Ascending aorta (tissue), 2 donors: ENCODE measurements at regions not wholly inside any gene's neighbourhood (a gene's known extent, or its start where the extent isn't known, plus 50 kb on each side); places are given as distances from the start of the nearest gene placed in this dataset.

Experiments used
- DNase-seq, 2 donors: peaks; one replicate each; pipeline ENCODE4 v3.0.0-alpha.2; 2019; ENCODE audit warnings: low spot score in 2 of 2
- H3K27ac ChIP-seq, 2 donors: fragments of 200-600 bp; sonication (generic); one replicate each; pipeline ENCODE4 v1.5.1; 2016 to 2017; ENCODE audit warnings: mild to moderate bottlenecking in 1 of 2
- H3K27me3 ChIP-seq: fragments of 200-600 bp; sonication (generic); one replicate; pipeline ENCODE4 v1.5.1; 2017
- H3K36me3 ChIP-seq, 2 donors: fragments of 200-600 bp; sonication (generic); one replicate each; pipeline ENCODE4 v1.5.1; 2016
- H3K4me1 ChIP-seq, 2 donors: fragments of 200-600 bp; sonication (generic); one replicate each; pipeline ENCODE4 v1.5.1; 2016 to 2017; ENCODE audit warnings: mild to moderate bottlenecking in 1 of 2
- H3K4me3 ChIP-seq, 2 donors: fragments of 200-600 bp; sonication (generic); one replicate each; pipeline ENCODE4 v1.5.1; 2016 to 2017; ENCODE audit warnings: mild to moderate bottlenecking in 1 of 2
- H3K9me3 ChIP-seq, 2 donors: fragments of 200-600 bp; sonication (generic); one replicate each; pipeline ENCODE4 v1.5.1; 2016
- intact Hi-C: fragments of 100-400 bp; cut with DNase I; formaldehyde crosslinking; loops from one replicate; pipeline ENCODE4 v1.15.1; 2023
- TF ChIP-seq, protein P1 (sequence below), 3 experiments: fragments of 200-600 bp in 2 of 3; fragments of 450-650 bp in 1 of 3; sonication (generic) in 2 of 3; IDR thresholded peaks; one replicate each; pipeline ENCODE4 v1.5.1; 2016 to 2019; ENCODE audit warnings: antibody characterized with exemption in 3 of 3, mild to moderate bottlenecking in 1 of 3, moderate library complexity in 1 of 3

DNA sequence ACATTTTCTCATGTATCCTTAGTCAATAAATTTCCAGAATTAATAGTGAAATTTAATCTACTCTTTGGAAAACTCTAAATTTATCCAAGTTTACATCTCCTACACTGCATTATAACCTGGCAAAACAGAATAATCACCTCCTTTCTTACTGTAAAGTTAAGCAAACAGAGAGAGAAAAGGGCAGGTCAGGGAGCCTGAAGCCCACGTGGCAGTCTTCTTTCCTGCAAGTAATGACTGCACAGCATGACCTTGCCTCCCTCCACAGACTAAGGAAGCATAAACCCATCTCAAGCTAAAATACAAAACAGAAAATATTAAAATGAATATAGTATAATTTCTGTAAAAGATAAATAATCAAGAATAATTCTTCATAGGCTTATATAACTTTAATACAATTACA, 1153.0 kb downstream of the C4orf33 start:
- Histone ChIP-seq H3K9me3 (no peaks in the 10 kb centered on the region), H3K4me1 (no peaks in the 10 kb centered on the region), H3K27me3 (no peaks in the 10 kb centered on the region), H3K27ac (no peak overlapping the region), H3K4me3 (no peak overlapping the region), H3K36me3 (no peaks in the 10 kb centered on the region)
- no peak for DNase-seq
- TF ChIP-seq, protein P1, sequence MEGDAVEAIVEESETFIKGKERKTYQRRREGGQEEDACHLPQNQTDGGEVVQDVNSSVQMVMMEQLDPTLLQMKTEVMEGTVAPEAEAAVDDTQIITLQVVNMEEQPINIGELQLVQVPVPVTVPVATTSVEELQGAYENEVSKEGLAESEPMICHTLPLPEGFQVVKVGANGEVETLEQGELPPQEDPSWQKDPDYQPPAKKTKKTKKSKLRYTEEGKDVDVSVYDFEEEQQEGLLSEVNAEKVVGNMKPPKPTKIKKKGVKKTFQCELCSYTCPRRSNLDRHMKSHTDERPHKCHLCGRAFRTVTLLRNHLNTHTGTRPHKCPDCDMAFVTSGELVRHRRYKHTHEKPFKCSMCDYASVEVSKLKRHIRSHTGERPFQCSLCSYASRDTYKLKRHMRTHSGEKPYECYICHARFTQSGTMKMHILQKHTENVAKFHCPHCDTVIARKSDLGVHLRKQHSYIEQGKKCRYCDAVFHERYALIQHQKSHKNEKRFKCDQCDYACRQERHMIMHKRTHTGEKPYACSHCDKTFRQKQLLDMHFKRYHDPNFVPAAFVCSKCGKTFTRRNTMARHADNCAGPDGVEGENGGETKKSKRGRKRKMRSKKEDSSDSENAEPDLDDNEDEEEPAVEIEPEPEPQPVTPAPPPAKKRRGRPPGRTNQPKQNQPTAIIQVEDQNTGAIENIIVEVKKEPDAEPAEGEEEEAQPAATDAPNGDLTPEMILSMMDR (IDR thresholded peaks at IDR 0.05): no peak
- intact Hi-C loops: no loop called here

DNA sequence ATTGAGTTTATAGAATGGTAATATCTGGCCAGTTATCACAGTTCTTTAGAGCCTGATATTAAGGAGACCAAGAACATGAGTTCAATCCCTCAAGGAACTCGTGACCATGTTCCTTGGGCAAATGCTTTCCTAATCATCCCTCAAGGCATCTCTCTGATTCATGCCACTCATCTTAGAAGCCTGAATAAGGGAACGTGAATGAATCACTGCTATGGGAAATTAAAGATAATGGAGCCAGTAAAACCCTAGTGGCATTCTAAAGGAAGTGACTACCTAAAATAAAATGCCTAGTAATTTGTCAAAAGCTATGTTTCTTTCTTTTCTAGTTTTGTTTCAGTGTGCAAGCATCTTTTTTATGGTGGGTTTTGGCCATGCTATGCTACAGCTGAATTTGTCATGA, 1161.3 kb downstream of the C4orf33 start:
- Histone ChIP-seq H3K4me1 (no peaks in the 10 kb centered on the region), H3K27ac (no peak overlapping the region), H3K9me3 (no peaks in the 10 kb centered on the region), H3K36me3 (no peaks in the 10 kb centered on the region), H3K4me3 (no peak overlapping the region), H3K27me3 (no peaks in the 10 kb centered on the region)
- intact Hi-C loops: no loop called here
- TF ChIP-seq, protein P1 (IDR thresholded peaks at IDR 0.05): no peak
- no peak for DNase-seq

DNA sequence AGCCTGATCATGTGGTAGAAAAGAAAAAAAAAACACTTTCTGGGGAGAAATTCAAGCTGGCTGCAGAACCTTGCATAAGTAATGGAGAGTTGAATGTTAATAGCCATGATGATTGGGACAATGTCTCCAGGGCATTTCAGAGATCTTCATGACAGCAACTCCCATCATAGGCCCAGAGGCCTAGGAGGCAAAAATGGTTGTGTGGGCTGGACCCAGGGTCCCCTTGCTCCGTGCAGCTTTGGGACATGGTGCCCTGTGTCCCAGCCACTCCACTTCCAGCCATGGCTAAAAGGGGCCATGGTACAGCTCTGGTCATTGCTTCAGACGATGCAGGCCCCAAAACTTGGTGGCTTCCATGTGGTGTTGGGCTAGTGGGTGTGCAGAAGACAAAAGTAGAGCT, 1170.9 kb downstream of the C4orf33 start:
- Histone ChIP-seq H3K36me3 (no peaks in the 10 kb centered on the region), H3K9me3 (no peaks in the 10 kb centered on the region), H3K4me1 (no peaks in the 10 kb centered on the region), H3K4me3 (no peak overlapping the region), H3K27ac (no peak overlapping the region), H3K27me3 (no peaks in the 10 kb centered on the region)
- TF ChIP-seq, protein P1 (IDR thresholded peaks at IDR 0.05): no peak
- intact Hi-C loops: no loop called here
- no peak for DNase-seq

DNA sequence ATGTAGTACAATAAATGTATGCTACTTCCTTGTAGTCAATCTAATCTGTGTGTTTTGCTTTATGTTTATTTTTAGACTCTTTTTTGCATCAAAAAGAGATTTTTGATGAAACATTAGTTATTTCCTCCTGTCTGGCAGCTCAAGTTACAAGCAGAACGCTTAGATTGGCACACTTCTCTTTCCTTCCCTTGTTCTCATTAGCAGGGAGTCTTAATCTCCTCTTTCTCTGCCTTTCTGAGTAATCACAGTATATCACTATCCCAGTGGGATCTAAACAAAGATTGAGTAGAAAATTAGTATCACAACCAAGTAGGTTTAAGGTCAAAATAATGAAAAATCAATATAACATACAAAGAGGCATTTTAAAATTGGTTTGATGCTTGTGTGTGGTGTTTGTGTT, 1192.6 kb downstream of the C4orf33 start:
- H3K9me3 ChIP-seq: no peaks in the 10 kb centered on the region
- no peak for DNase-seq
- H3K27me3 ChIP-seq: no peaks in the 10 kb centered on the region
- no peak overlapping the region for H3K4me3 ChIP-seq
- intact Hi-C loops: no loop called here
- no peaks in the 10 kb centered on the region for H3K36me3 ChIP-seq
- H3K27ac ChIP-seq: no peak overlapping the region
- TF ChIP-seq, protein P1 (IDR thresholded peaks at IDR 0.05): no peak
- H3K4me1 ChIP-seq: no peaks in the 10 kb centered on the region

DNA sequence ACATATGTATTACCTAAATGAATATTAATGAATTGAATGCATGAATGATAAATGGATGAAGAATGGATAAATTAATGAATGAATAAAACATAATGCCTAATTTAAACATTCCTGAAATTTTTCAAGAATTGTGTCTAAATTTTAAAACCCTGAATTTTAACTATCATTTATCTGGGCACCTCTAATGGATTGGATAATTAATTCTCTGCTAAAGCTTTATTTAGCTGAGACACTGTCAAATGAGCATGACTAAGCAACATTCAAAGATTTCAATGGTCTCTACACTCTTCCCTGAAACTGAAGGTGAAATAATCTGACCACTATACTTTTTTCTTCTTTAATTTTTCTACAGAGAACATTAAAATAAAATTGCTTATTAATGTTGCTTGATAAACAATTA, 1197.7 kb downstream of the C4orf33 start:
- Histone ChIP-seq H3K27ac (no peak overlapping the region), H3K36me3 (no peaks in the 10 kb centered on the region), H3K9me3 (no peaks in the 10 kb centered on the region), H3K4me3 (no peak overlapping the region), H3K27me3 (no peaks in the 10 kb centered on the region), H3K4me1 (no peaks in the 10 kb centered on the region)
- no peak for DNase-seq
- intact Hi-C loops: no loop called here
- TF ChIP-seq, protein P1 (IDR thresholded peaks at IDR 0.05): no peak

DNA sequence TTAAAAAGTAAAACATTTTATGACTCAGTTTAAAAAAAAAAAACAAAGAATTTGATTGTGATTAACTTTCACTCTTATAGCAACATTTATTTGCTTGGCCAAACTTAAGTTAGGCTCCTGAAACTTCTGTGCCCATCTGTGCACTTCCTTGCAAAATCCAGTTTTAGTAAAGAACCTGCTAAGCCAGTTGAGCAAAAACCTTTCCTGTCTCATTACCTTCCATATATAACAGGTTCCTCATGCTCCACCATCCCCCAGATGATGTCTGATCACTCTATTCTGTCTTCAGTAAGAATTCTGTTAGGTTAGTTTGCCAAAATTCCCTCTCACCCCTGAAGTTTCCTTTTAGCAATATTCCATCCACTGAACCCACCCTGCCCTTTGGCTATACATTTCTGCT, 1200.5 kb downstream of the C4orf33 start:
- TF ChIP-seq, protein P1 (IDR thresholded peaks at IDR 0.05): no peak
- Histone ChIP-seq H3K9me3 (no peaks in the 10 kb centered on the region), H3K4me1 (no peaks in the 10 kb centered on the region), H3K4me3 (no peak overlapping the region), H3K36me3 (no peaks in the 10 kb centered on the region), H3K27me3 (no peaks in the 10 kb centered on the region), H3K27ac (no peak overlapping the region)
- no peak for DNase-seq
- intact Hi-C loops: no loop called here
